Fibroblast of lung (primary cell): ENCODE measurements at regions not wholly inside any gene's neighbourhood (a gene's known extent, or its start where the extent isn't known, plus 50 kb on each side); places are given as distances from the start of the nearest gene placed in this dataset.

Experiments used
- CTCF ChIP-seq, 2 donors: IDR thresholded peaks in 1 of 2; conservative IDR thresholded peaks in 1 of 2; 1 replicate in 1 of 2; 2 replicates in 1 of 2; pipeline ENCODE4 v1.5.1; 2011 to 2012; ENCODE audit warnings: low read length in 2 of 2, control low read depth in 1 of 2, inconsistent platforms in 1 of 2, low read depth in 1 of 2, mild to moderate bottlenecking in 1 of 2
- EZH2 ChIP-seq: IDR thresholded peaks from 2 replicates; pipeline ENCODE4 v1.5.1; 2012; ENCODE audit warnings: low read length, control low read depth, mild to moderate bottlenecking; ENCODE audit errors: missing control alignments

GRCh38 chr13:62432295-62432694, 1016.6 kb upstream of the PCDH20 start:
- TF ChIP-seq CTCF (conservative IDR thresholded peaks at IDR 0.05 in 1 of 2, IDR thresholded peaks at IDR 0.05 in 1 of 2; ENCODE audit: low read depth in 1 of 2, low read length in 2 of 2) (no peak), EZH2 (no peak)
